Endothelial cell of umbilical vein (primary cell): ENCODE measurements at regions not wholly inside any gene's neighbourhood (a gene's known extent, or its start where the extent isn't known, plus 50 kb on each side); places are given as distances from the start of the nearest gene placed in this dataset.

ENCODE experiments used
- JUN ChIP-seq: IDR thresholded peaks from 2 replicates; pipeline ENCODE4 v1.6.1; 2011; ENCODE audit warnings: borderline replicate concordance, low read depth; ENCODE audit not compliant: insufficient read length, insufficient read depth
- POLR2A ChIP-seq: IDR thresholded peaks from 2 replicates; pipeline ENCODE4 v1.6.1; 2012; ENCODE audit warnings: low read depth, mild to moderate bottlenecking, control low read depth, low read length
- POLR2AphosphoS5 ChIP-seq: IDR thresholded peaks from 2 replicates; pipeline ENCODE4 v1.6.1; 2012; ENCODE audit warnings: low read depth, mild to moderate bottlenecking, control low read depth, low read length, moderate library complexity; ENCODE audit not compliant: insufficient read depth
- TF ChIP-seq, protein P1 (sequence below), 2 donors: IDR thresholded peaks; 1 replicate in 1 of 2; 2 replicates in 1 of 2; pipeline ENCODE4 v1.5.1; 2011; ENCODE audit warnings: low read length in 2 of 2, mild to moderate bottlenecking in 2 of 2, moderate library complexity in 2 of 2, control low read depth in 1 of 2, inconsistent platforms in 1 of 2, low read depth in 1 of 2; ENCODE audit not compliant: insufficient read depth in 1 of 2; ENCODE audit errors: extremely low read depth in 1 of 2

DNA sequence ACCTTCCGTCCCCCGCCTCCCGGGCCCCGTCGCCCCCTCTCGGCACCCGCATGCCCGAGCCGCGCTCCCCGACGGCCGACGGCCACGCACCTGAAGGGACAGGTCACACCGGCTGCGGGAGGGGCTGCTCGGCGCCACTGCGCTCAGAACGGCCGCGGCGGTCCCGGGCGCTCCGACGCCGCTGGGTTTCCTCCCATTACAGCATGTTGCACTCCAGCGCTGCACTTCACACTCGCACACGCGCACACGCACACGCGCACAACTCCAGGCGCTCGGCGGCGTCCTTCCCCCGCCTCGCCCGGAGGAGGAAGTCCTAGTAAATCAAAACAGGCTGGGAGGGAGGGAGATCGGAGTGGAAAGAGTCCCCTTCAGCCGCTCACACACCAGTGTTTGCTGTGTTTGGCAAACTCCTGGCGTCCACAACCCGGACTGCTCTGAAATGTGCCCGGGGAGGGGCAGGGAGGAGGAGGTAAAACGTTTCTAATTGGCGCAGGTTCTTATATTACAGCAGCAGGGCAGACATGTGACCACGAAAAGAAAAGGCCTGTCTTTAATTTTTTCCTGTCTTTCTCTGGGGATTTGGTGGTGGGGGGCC is 76.7 kb upstream of the VGLL4 start:
- TF ChIP-seq POLR2A (peak; percentile 34), POLR2AphosphoS5 (no peak), JUN (no peak)
- TF ChIP-seq, protein P1, sequence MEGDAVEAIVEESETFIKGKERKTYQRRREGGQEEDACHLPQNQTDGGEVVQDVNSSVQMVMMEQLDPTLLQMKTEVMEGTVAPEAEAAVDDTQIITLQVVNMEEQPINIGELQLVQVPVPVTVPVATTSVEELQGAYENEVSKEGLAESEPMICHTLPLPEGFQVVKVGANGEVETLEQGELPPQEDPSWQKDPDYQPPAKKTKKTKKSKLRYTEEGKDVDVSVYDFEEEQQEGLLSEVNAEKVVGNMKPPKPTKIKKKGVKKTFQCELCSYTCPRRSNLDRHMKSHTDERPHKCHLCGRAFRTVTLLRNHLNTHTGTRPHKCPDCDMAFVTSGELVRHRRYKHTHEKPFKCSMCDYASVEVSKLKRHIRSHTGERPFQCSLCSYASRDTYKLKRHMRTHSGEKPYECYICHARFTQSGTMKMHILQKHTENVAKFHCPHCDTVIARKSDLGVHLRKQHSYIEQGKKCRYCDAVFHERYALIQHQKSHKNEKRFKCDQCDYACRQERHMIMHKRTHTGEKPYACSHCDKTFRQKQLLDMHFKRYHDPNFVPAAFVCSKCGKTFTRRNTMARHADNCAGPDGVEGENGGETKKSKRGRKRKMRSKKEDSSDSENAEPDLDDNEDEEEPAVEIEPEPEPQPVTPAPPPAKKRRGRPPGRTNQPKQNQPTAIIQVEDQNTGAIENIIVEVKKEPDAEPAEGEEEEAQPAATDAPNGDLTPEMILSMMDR (IDR thresholded peaks at IDR 0.05; ENCODE audit: extremely low read depth in 1 of 2, insufficient read depth in 1 of 2, low read depth in 1 of 2, low read length in 2 of 2) = no peak
